HG02885 (cell line): ENCODE measurements at regions not wholly inside any gene's neighbourhood (a gene's known extent, or its start where the extent isn't known, plus 50 kb on each side); places are given as distances from the start of the nearest gene placed in this dataset.
"Not testable (repeated sequence)": the region's sequence is repeated elsewhere in the genome, so short reads cannot be mapped to it uniquely, and the experiment has no call there.

Experiments used
- ATAC-seq: cut with Tn5 transposase; IDR thresholded peaks from one replicate; pipeline ENCODE4 v1.9.1; 2021; ENCODE audit warnings: mild to moderate bottlenecking; ENCODE audit not compliant: unreplicated experiment, poor library complexity

DNA sequence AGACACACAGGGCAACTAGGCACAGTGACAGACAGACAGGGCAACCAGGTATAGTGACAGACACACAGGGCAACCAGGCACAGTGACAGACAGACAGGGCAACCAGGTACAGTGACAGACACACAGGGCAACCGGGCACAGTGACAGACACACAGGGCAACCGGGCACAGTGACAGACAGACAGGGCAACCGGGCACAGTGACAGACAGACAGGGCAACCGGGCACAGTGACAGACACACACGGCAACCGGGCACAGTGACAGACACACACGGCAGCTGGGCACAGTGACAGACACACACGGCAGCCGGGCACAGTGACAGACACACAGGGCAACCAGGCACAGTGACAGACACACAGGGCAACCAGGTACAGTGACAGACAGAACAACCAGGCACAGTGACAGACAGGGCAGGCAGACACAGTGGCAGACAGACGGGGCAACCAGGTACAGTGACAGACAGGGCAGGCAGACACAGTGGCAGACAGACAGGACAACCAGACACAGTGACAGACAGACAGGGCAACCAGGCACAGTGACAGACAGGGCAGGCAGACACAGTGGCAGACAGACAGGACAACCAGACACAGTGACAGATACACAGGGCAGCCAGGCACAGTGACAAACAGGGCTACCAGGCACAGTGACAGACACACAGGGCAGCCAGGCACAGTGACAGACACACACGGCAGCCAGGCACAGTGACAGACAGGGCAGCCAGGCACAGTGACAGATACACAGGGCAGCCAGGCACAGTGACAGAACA, 64.7 kb upstream of the RAB6C start:
- ATAC-seq = no peak

DNA sequence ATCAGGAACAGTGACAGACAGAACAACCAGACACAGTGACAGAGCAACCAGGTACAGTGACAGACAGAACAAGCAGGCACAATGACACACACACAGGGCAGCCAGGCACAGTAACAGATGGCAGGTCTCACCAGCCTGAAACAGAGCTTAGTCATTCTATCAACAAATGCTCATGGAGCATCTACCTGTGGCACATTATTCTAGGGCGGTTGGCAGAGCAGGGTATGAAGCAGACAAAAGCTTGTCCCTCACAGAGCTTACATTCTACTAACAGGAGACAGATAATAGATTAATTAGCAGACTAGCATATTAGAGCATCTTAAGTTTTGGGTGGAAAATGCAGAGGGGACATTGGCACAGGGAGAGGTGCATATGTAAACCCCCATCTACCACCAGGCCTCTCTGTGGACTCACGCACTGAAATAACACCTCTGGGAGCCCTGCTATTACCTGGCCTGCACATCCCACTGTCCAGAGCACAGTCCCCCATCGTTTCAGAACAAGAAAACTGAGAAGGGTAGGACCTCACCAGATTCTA, 64.1 kb upstream of the RAB6C start:
- no peak for ATAC-seq

DNA sequence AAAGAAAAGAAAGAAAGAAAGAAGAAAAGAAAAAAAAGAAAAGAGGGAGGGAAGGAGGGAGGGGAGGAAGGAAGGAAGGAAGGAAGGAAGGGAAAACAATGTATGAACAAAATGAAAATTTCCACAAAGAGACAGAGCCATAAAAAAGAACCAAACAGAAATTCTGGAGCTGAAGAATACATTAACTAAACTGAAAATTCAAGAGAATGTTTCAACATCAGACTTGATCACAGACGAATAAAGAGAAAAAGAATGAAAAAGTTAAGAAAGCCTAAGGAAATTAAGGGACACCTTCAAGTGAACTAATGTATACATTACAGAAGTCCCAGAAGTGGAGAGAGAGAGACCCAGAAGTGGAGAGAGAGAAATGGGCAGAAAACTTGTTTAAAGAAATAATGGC, 60.9 kb upstream of the RAB6C start:
- no peak for ATAC-seq

DNA sequence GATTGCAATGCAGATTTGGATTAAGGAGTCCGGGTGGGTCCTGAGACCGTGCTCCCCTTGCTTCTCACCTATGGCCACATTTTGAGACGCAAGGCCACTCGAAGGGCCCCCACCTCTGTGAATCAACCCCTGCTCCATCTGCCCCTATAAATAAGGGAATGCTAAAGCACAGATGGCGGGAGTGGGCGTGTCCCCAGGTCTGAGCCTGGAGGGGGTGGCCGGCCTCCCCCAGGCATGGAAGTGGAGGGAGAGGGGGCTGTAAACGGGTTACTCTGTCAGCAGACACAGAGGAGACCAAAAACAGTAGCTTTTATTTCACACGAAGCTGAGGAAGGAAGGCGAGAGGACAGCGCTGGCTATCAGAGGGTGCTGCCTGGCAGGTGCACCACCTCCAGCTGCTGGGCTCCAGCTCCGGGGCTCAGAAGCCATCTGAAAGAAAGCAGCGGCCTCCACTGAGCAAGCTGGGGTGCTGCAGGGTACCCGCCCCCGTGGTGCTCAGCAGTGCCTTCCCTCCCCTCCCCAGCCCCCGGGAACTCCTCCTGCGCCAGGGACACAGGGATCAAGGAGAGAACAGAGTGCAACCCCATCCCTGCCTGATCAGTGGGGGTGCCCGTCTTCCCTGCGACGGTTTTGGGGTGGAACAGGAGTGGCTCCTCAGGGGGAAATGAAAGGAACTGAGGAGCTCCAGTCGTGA, 56.7 kb upstream of the RAB6C start:
- no peak for ATAC-seq

DNA sequence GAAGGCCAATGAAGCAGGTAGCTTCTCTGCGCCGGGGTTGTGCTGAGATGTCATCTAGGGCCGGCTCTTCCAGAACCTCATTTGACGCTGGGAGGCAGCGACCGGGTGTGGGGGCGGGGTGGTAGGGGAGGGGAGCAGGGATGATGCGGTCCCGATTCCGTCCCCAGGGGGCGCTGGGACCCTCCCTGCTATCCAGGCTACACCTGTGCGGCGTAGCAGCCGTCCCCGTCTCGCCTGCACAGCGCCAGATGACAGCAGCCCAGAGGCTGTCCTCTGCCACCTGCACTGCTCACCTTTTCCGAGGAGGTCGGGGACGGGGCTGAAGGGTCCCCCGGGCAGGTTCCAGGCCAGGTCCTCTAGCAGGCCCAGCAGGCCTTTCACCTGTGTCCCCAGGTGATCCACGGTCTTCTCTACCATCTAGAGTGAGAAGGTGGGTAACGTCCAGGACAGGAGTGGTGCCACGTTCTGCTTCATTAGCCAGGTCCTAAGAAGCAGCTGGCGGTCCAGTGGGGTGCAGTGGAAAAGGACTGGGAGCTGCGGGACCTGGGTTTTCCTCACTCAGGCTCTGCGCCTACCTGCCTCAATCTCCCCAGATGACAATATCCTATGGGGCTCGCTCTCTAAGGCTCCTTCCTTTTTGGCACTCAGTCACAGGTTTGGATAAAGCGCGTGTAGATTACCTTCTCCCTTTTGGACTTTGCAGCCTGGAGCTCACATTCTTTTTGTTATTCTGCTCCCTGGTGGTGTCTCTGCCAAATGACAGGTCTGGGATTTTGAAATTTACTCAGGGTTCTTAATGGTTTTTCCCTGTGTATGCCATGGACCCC, 56.0 kb upstream of the RAB6C start:
- ATAC-seq = no peak

DNA sequence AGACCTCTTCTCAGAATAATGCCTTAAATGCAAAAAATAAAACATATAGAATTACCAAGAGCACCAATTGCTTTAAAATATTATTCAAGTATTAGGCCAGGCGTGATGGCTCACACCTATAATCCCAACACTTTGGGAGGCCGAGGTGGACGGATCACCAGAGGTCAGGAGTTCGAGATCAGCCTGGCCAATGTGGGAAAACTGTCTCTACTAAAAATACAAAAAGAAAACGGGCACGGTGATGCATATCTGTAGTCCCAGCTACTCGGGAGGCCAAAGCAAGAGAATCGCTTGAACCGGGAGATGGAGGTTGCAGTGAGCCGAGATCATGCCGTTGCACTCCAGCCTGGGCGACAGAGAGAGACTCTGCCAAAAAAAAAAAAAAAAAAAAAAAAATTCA, 55.4 kb upstream of the RAB6C start:
- ATAC-seq = not testable (repeated sequence)

DNA sequence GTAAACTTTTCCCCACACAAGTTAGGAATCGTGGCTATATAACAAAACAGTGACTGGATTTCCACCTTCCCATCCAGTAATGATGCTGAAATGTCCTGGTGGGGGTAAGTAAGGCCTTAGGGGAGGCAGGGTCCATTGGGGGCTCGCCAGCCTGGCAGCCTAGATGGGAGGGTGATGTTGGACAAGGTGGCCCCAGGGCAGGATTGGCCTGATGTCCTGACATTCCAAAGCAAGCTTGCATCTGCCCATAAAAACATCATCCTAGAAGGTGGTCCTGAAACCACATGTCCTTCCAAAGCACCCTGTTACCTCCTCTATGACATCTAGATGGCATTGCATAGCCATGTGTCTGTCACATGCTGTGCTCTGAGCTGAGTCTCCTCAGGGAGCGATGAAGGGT, 54.1 kb upstream of the RAB6C start:
- no peak for ATAC-seq

DNA sequence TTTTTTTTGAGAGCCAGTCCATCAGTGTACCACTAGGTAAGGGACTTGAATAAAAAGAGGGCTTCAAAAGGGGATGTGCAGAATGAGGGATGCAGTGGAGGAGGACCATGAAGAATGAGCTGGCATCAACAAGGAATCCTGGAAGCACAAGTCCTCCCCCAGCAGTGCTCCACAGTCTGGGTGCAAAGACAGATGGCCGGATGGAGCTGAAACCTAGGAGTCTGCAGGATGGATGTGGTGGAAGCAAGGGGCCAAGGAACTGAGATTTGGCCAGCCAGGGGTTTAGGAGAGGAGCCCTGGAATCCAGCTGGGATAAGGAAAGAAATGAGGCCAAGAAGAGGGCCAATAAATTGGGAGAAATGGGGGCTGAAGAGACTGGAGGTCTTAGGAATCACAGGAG, 51.8 kb upstream of the RAB6C start:
- ATAC-seq = no peak

DNA sequence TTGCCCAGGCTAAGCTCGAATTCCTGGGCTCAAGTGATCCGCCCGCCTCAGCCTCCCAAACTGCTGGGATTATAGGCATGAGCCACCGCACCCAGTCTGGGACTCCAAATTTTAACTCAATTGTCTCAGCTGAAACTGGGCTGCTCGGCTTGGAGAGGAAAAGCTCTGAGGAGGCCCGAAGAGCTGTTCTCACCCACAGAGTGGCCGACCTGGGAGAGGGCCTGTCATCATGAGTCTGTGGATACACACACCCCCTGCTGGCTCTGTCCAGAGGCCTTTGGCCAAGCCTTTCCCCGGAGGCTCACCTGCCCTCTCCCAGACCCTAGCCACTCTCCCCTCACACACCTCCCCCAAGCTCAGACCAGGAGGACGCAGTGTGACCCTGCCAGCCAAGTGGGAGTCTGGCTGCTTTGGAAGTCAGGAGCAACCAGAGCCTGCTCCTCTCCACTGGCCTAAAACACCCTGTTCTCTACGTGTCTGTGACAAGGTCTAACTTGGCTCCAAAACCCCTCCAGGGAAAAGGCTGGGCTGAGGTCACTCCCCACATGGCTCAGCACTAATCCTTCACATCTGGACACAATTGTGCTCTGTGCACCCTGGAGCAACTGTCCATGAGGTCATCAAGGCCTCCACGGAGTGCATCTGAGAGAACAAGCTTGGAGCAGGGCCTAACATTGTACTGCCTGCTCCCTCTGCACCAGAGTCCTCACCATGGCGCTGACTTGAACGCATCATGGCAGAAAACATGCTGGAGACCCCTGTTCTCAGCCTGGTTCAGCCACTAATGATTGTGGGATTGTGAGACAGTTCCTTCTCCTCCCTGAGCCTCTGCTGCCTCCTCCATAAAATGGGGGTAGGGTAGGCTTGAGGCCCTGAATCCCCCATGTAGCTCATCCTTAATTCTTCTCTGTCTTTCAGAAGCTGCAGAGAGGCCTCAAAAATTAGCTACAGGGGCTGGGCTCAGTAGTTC, 49.9 kb upstream of the RAB6C start:
- no peak for ATAC-seq
